ENCODE measurements at regions not wholly inside any gene's neighbourhood (a gene's known extent, or its start where the extent isn't known, plus 50 kb on each side); places are given as distances from the start of the nearest gene placed in this dataset.

- TF ChIP-seq EZH2 (IDR thresholded peaks at IDR 0.05; ENCODE audit: borderline replicate concordance, low read depth, low read length, severe bottlenecking) (no peak), CTCF (IDR thresholded peaks at IDR 0.05; ENCODE audit: borderline replicate concordance, extremely low read depth, low read length, poor library complexity, severe bottlenecking) (no peak)
Measured at GRCh38 chr13:50094615-50095293, 79.5 kb downstream of the KCNRG start.
